ENCODE measurements at regions not wholly inside any gene's neighbourhood (a gene's known extent, or its start where the extent isn't known, plus 50 kb on each side); places are given as distances from the start of the nearest gene placed in this dataset.

GRCh38 chr12:3935078-3935477 lies 61.9 kb upstream of the PARP11 start:
- DNase-seq = no peak
- Histone ChIP-seq H3K18ac (ENCODE audit: low read depth, low read length) (no peak overlapping the region), H4K5ac (ENCODE audit: low read depth, low read length) (no peak overlapping the region), H2BK5ac (ENCODE audit: low read depth, low read length, poor library complexity, severe bottlenecking) (no peak overlapping the region), H3K79me1 (ENCODE audit: low read depth in 1 of 2, low read length in 2 of 2) (no peaks in the 10 kb centered on the region), H3K23ac (ENCODE audit: low read depth, low read length) (no peak overlapping the region), H2AK9ac (replicated peaks; ENCODE audit: low read depth, low read length, poor library complexity) (no peak overlapping the region), H3K27ac (ENCODE audit: insufficient read depth, low read length) (no peak overlapping the region), H4K8ac (ENCODE audit: low read depth in 2 of 2, low read length in 2 of 2) (no peak overlapping the region), H3K4ac (ENCODE audit: low read depth, low read length) (no peak overlapping the region), H2AK5ac (ENCODE audit: low read depth, low read length) (no peak overlapping the region), H2BK120ac (ENCODE audit: low read depth, low read length) (no peak overlapping the region), H3K56ac (ENCODE audit: extremely low read depth, insufficient read depth, low read length) (no peak overlapping the region), H3K9me1 (ENCODE audit: insufficient read depth, low read length) (no peaks in the 10 kb centered on the region), H3K9me3 (ENCODE audit: control insufficient read depth, insufficient read depth, low read length) (no peaks in the 10 kb centered on the region), H3K36me3 (ENCODE audit: control insufficient read depth, insufficient read depth, low read length) (no peaks in the 10 kb centered on the region), H3K4me2 (ENCODE audit: low read depth, low read length) (no peak overlapping the region), H3K4me1 (ENCODE audit: control insufficient read depth, insufficient read depth, low read length) (no peaks in the 10 kb centered on the region), H3K14ac (replicated peaks; ENCODE audit: low read depth, low read length) (no peak overlapping the region), H2BK15ac (ENCODE audit: low read depth, low read length) (no peak overlapping the region), H3K9ac (ENCODE audit: low read depth, low read length) (no peak overlapping the region), H4K20me1 (ENCODE audit: insufficient read depth, low read length) (no peaks in the 10 kb centered on the region), H3K4me3 (ENCODE audit: insufficient read depth, low read depth, low read length) (no peak overlapping the region), H2AFZ (replicated peaks; ENCODE audit: low read length, poor library complexity) (no peak overlapping the region), H3K27me3 (ENCODE audit: control insufficient read depth, insufficient read depth, low read length) (no peaks in the 10 kb centered on the region), H2BK20ac (ENCODE audit: low read depth, low read length) (no peak overlapping the region), H4K91ac (ENCODE audit: insufficient read depth, low read depth, low read length) (no peak overlapping the region)
- ATAC-seq (ENCODE audit: low read depth) = no peak
- in situ Hi-C loops (cut with MboI; ENCODE audit: low sequenced_read_pairs) (no loop called here), intact Hi-C loops (cut with micrococcal nuclease) (no loop called here), dilution Hi-C loops (cut with HindIII; ENCODE audit: low sequenced_read_pairs, unreplicated experiment) (no loop called here)
- WGBS, 2 experiments (ENCODE audit: extremely low coverage in 2 of 2, insufficient read length in 1 of 2) = no CpG with 5 or more reads among the region's 5 CpGs
- no TSS peak for BruUV-seq (replicated peaks)
- TF ChIP-seq USF2 (IDR thresholded peaks at IDR 0.05; ENCODE audit: low read depth, low read length) (no peak), RFX5 (IDR thresholded peaks at IDR 0.05; ENCODE audit: low read depth, low read length) (no peak), CEBPB (IDR thresholded peaks at IDR 0.05; ENCODE audit: low read depth, low read length) (no peak), MXI1 (IDR thresholded peaks at IDR 0.05; ENCODE audit: borderline replicate concordance, low read depth, low read length) (no peak), NFE2L2 (IDR thresholded peaks at IDR 0.05; ENCODE audit: low read depth, low read length) (no peak), POLR2A (IDR thresholded peaks at IDR 0.05; ENCODE audit: low read depth, low read length) (no peak), CHD1 (IDR thresholded peaks at IDR 0.05; ENCODE audit: low read depth, low read length) (no peak), RCOR1 (IDR thresholded peaks at IDR 0.05; ENCODE audit: insufficient replicate concordance, low read length) (no peak), SMC3 (IDR thresholded peaks at IDR 0.05; ENCODE audit: low read depth, low read length) (no peak), MAZ (IDR thresholded peaks at IDR 0.05; ENCODE audit: borderline replicate concordance, low read depth, low read length) (no peak)
- CTCF ChIA-PET = no interaction called here
- POLR2A ChIA-PET (ENCODE audit: unreplicated experiment) = no interaction called here

Data from IMR-90 (cell line).